HEK293 (cell line): ENCODE measurements at regions not wholly inside any gene's neighbourhood (a gene's known extent, or its start where the extent isn't known, plus 50 kb on each side); places are given as distances from the start of the nearest gene placed in this dataset.
A peak's percentile ranks its signal among the peaks of the same experiment; 100 is the strongest.

ENCODE experiments used
- CTCF ChIA-PET: fragments of 350-600 bp; formaldehyde crosslinking; extraction: SDS; loops from one replicate; lab custom pipeline; 2021; ENCODE audit warnings: antibody characterized with exemption; lab: Yijun Ruan, JAX
- POLR2A ChIA-PET: fragments of 300-600 bp; formaldehyde crosslinking; extraction: SDS; loops from one replicate; lab custom pipeline; 2020; ENCODE audit warnings: antibody characterized with exemption, inconsistent platforms; lab: Yijun Ruan, JAX
- H3K27ac ChIP-seq: fragments of 200-500 bp; sonication (Bioruptor generic); 2 replicates; pipeline ENCODE4 v1.5.1; 2014; ENCODE audit warnings: low read depth, low read length, control low read depth, inconsistent platforms; ENCODE audit errors: extremely low read depth
- H3K36me3 ChIP-seq, 2 experiments: fragments of 200-500 bp in 1 of 2; sonication (Bioruptor generic) in 1 of 2; 1 replicate in 1 of 2; 2 replicates in 1 of 2; pipeline ENCODE4 v1.5.1; 2014 to 2017; ENCODE audit warnings: inconsistent platforms in 2 of 2, low read length in 2 of 2; ENCODE audit not compliant: control insufficient read depth in 2 of 2, insufficient read depth in 1 of 2
- H3K4me1 ChIP-seq: fragments of 200-500 bp; sonication (Bioruptor generic); 2 replicates; pipeline ENCODE4 v1.5.1; 2014; ENCODE audit warnings: mild to moderate bottlenecking, low read length, inconsistent platforms; ENCODE audit not compliant: control insufficient read depth, insufficient read depth
- H3K4me3 ChIP-seq: 2 replicates; pipeline ENCODE4 v1.5.1; 2011; ENCODE audit warnings: low read depth, mild to moderate bottlenecking, control low read depth, low read length, moderate library complexity
- H3K9me3 ChIP-seq: fragments of 200-500 bp; sonication (Bioruptor generic); 2 replicates; pipeline ENCODE4 v1.5.1; 2014; ENCODE audit warnings: low read depth, low read length, inconsistent platforms; ENCODE audit not compliant: control insufficient read depth, insufficient read depth
- BCL6B ChIP-seq: fragments of 450-650 bp; formaldehyde crosslinking; IDR thresholded peaks from 2 replicates; pipeline ENCODE4 v1.5.1; 2017; ENCODE audit warnings: missing biosample characterization, missing genetic modification characterization
- GLIS1 ChIP-seq: fragments of 450-650 bp; formaldehyde crosslinking; IDR thresholded peaks from 2 replicates; pipeline ENCODE4 v1.5.1; 2016; ENCODE audit warnings: missing biosample characterization, missing genetic modification characterization
- IKZF3 ChIP-seq: fragments of 450-650 bp; IDR thresholded peaks from 2 replicates; pipeline ENCODE4 v1.5.0; 2018; ENCODE audit warnings: missing biosample characterization, mild to moderate bottlenecking, missing genetic modification characterization, moderate library complexity
- PATZ1 ChIP-seq: fragments of 450-650 bp; formaldehyde crosslinking; IDR thresholded peaks from 2 replicates; pipeline ENCODE4 v1.5.1; 2016; ENCODE audit warnings: missing biosample characterization, missing genetic modification characterization
- YY1 ChIP-seq: fragments of 450-650 bp; formaldehyde crosslinking; IDR thresholded peaks from 2 replicates; pipeline ENCODE4 v1.5.1; 2018; ENCODE audit warnings: missing biosample characterization, missing genetic modification characterization
- ZFP69B ChIP-seq: fragments of 450-650 bp; formaldehyde crosslinking; IDR thresholded peaks from 2 replicates; pipeline ENCODE4 v1.5.1; 2016; ENCODE audit warnings: missing biosample characterization, missing genetic modification characterization
- ZIC2 ChIP-seq: fragments of 450-650 bp; formaldehyde crosslinking; IDR thresholded peaks from 2 replicates; pipeline ENCODE4 v1.5.1; 2016; ENCODE audit warnings: missing biosample characterization, missing genetic modification characterization
- ZNF184 ChIP-seq: fragments of 450-650 bp; IDR thresholded peaks from 2 replicates; pipeline ENCODE4 v1.5.1; 2018; ENCODE audit warnings: missing biosample characterization, mild to moderate bottlenecking, missing genetic modification characterization
- ZNF2 ChIP-seq: fragments of 450-650 bp; formaldehyde crosslinking; IDR thresholded peaks from 2 replicates; pipeline ENCODE4 v1.5.1; 2016; ENCODE audit warnings: missing biosample characterization, missing genetic modification characterization
- ZNF416 ChIP-seq: fragments of 450-650 bp; formaldehyde crosslinking; IDR thresholded peaks from 2 replicates; pipeline ENCODE4 v1.5.1; 2016; ENCODE audit warnings: missing biosample characterization, missing genetic modification characterization
- ZNF555 ChIP-seq: fragments of 450-650 bp; formaldehyde crosslinking; conservative IDR thresholded peaks from 2 replicates; pipeline ENCODE4 v1.5.1; 2017; ENCODE audit warnings: missing biosample characterization, mild to moderate bottlenecking, missing genetic modification characterization, inconsistent platforms
- ZNF560 ChIP-seq: fragments of 450-650 bp; formaldehyde crosslinking; IDR thresholded peaks from 2 replicates; pipeline ENCODE4 v1.5.1; 2017; ENCODE audit warnings: missing biosample characterization, missing genetic modification characterization, borderline replicate concordance
- ZNF654 ChIP-seq: fragments of 450-650 bp; formaldehyde crosslinking; IDR thresholded peaks from 2 replicates; pipeline ENCODE4 v1.5.1; 2016; ENCODE audit warnings: low read depth, missing biosample characterization, missing genetic modification characterization
- TF ChIP-seq, protein P1 (sequence below): fragments of 450-650 bp; formaldehyde crosslinking; IDR thresholded peaks from 2 replicates; pipeline ENCODE4 v1.5.1; 2016; ENCODE audit warnings: missing biosample characterization, missing genetic modification characterization, borderline replicate concordance

- no peak for TF ChIP-seq ZNF416 (tag by site-specific recombination)
Observed at GRCh38 chr3:99006686-99007085, 105.2 kb upstream of the DCBLD2 start (continued).

GRCh38 chr3:98999675-99000074 lies 98.2 kb upstream of the DCBLD2 start:
- no peak for TF ChIP-seq ZNF2 (tag by site-specific recombination)
- TF ChIP-seq IKZF3 (tag by site-specific recombination), result no peak
- Histone ChIP-seq H3K4me1 (no peaks in the 10 kb centered on the region), H3K27ac (no peak overlapping the region), H3K4me3 (no peak overlapping the region), H3K9me3 (no peaks in the 10 kb centered on the region), H3K36me3 (no peaks in the 10 kb centered on the region)
- POLR2A ChIA-PET, result no interaction called here
- CTCF ChIA-PET, result interaction anchor here (0.7 kb wide), 1 partner anchor 755 kb away, joined by 6 read pairs; no protein-coding TSS in a partner anchor

DNA sequence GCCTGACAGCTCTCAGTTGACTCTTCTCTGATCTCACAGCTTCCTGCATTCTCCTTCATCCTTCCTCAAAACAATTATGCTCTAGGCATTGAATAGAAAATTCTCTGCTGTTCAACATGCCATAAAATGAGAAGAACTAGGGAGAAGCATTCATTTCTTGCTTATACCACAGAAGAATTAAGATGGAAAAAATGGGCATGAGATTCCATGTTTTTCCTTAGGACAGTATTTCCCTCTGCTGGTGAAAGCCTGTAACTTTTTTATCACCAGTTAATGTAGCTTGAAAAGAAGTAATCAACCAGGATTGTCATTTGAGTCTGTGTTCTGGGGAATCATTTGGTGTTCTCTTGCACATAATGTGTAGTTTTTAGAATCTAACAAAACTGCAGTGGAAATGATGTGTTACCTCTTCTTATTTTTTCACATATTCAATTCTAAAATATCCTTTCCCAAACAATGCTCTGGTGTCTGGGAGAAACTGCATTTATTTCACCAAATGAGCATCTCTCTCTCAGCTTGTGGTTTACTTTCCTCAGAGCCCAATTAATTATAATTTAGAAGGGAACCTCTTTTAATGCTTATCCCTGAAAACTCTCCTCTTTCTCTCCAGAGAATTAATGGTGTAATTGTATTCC lies 92.8 kb upstream of the DCBLD2 start:
- no peaks in the 10 kb centered on the region for H3K36me3 ChIP-seq
- H3K4me3 ChIP-seq, result no peak overlapping the region
- no peak overlapping the region for H3K27ac ChIP-seq
- CTCF ChIA-PET, result interaction anchor here (0.5 to 6.1 kb wide), 30 partner anchors 9 to 993 kb away, joined by 3 to 138 read pairs (median 4); no protein-coding TSS in a partner anchor
- TF ChIP-seq ZNF654 (tag by site-specific recombination) (peak; percentile 71), ZNF555 (no peak), IKZF3 (tag by site-specific recombination) (0 out of 2 replicates have a peak, but pooled peaks have one; percentile 30)
- no peaks in the 10 kb centered on the region for H3K4me1 ChIP-seq
- POLR2A ChIA-PET, result interaction anchor here (1.0 to 1.3 kb wide), 3 partner anchors 18 to 177 kb away, joined by 3 to 4 read pairs (median 3); partner anchors contain the start of gene DCBLD2
- no peaks in the 10 kb centered on the region for H3K9me3 ChIP-seq

DNA sequence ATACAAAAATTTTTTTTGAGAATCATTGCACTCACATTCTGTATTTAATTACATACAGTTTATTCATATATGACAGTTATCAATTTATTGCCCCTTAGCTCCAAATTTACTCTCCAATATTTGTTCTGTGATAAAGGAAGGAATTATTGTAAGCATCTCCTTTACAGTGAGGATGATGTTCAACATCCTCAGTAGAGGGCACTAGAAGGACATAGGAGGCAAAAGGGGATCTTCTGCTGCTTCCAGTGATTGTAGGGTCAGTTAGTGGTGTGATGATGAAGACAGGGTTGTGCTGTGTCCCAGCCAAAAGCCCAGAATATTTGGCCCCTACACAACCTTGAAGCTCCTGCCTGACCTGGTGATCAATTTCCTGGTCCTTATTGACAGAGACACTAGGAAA lies 89.9 kb upstream of the DCBLD2 start:
- H3K4me1 ChIP-seq, result no peaks in the 10 kb centered on the region
- CTCF ChIA-PET, result interaction anchor here (6.1 kb wide), 1 partner anchor 176 kb away, joined by 138 read pairs; no protein-coding TSS in a partner anchor

More for the DNA sequence above, 89.9 kb upstream of the DCBLD2 start:
- no peak overlapping the region for H3K4me3 ChIP-seq
- H3K9me3 ChIP-seq, result no peaks in the 10 kb centered on the region
- H3K36me3 ChIP-seq, result no peaks in the 10 kb centered on the region
- no peak overlapping the region for H3K27ac ChIP-seq
- POLR2A ChIA-PET, result no interaction called here
- TF ChIP-seq ZNF560 (tag by site-specific recombination), result no peak
- TF ChIP-seq, protein P1, sequence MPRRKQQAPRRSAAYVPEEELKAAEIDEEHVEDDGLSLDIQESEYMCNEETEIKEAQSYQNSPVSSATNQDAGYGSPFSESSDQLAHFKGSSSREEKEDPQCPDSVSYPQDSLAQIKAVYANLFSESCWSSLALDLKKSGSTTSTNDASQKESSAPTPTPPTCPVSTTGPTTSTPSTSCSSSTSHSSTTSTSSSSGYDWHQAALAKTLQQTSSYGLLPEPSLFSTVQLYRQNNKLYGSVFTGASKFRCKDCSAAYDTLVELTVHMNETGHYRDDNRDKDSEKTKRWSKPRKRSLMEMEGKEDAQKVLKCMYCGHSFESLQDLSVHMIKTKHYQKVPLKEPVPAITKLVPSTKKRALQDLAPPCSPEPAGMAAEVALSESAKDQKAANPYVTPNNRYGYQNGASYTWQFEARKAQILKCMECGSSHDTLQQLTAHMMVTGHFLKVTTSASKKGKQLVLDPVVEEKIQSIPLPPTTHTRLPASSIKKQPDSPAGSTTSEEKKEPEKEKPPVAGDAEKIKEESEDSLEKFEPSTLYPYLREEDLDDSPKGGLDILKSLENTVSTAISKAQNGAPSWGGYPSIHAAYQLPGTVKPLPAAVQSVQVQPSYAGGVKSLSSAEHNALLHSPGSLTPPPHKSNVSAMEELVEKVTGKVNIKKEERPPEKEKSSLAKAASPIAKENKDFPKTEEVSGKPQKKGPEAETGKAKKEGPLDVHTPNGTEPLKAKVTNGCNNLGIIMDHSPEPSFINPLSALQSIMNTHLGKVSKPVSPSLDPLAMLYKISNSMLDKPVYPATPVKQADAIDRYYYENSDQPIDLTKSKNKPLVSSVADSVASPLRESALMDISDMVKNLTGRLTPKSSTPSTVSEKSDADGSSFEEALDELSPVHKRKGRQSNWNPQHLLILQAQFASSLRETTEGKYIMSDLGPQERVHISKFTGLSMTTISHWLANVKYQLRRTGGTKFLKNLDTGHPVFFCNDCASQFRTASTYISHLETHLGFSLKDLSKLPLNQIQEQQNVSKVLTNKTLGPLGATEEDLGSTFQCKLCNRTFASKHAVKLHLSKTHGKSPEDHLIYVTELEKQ, result no peak
- no peak for TF ChIP-seq BCL6B (tag by site-specific recombination)
- TF ChIP-seq ZNF416 (tag by site-specific recombination), result no peak
- no peak for TF ChIP-seq ZIC2
- no peak for TF ChIP-seq YY1
- TF ChIP-seq PATZ1 (tag by site-specific recombination), result no peak
- no peak for TF ChIP-seq ZFP69B
- TF ChIP-seq GLIS1, result no peak
- no peak for TF ChIP-seq ZNF184 (tag by site-specific recombination)
